HepG2 (cell line): ENCODE measurements at regions not wholly inside any gene's neighbourhood (a gene's known extent, or its start where the extent isn't known, plus 50 kb on each side); places are given as distances from the start of the nearest gene placed in this dataset.

Experiments
- CBFB ChIP-seq: sonication (generic); formaldehyde crosslinking; IDR thresholded peaks from 2 replicates; pipeline ENCODE4 v1.4.0; 2020; ENCODE audit warnings: missing genetic modification reagents
- GATA4 ChIP-seq: sonication (generic); IDR thresholded peaks from 2 replicates; pipeline ENCODE4 v1.6.1; 2016; ENCODE audit warnings: antibody characterized with exemption, low read depth, borderline replicate concordance
- NFYB ChIP-seq: sonication (generic); formaldehyde crosslinking; IDR thresholded peaks from 2 replicates; pipeline ENCODE4 v1.4.0; 2020; ENCODE audit warnings: missing genetic modification reagents
- PRMT3 ChIP-seq: sonication (generic); formaldehyde crosslinking; IDR thresholded peaks from 2 replicates; pipeline ENCODE4 v1.8.1; 2022; ENCODE audit warnings: low read depth, mild to moderate bottlenecking, moderate library complexity, missing genetic modification reagents, borderline replicate concordance
- RNF2 ChIP-seq: fragments of 450-650 bp; conservative IDR thresholded peaks from 2 replicates; pipeline ENCODE4 v1.6.1; 2016; ENCODE audit warnings: low read depth
- SNRNP70 ChIP-seq: fragments of 200-400 bp; formaldehyde crosslinking; IDR thresholded peaks from 2 replicates; pipeline ENCODE4 v1.6.1; 2017; ENCODE audit warnings: mild to moderate bottlenecking, low read depth, low read length, moderate library complexity
- THAP8 ChIP-seq: sonication (generic); formaldehyde crosslinking; IDR thresholded peaks from 2 replicates; pipeline ENCODE4 v1.5.1; 2020; ENCODE audit warnings: missing genetic modification reagents, mild to moderate bottlenecking, borderline replicate concordance
- ZFAT ChIP-seq: sonication (generic); formaldehyde crosslinking; conservative IDR thresholded peaks from 2 replicates; pipeline ENCODE4 v1.8.1; 2023; ENCODE audit warnings: missing genetic modification reagents, inconsistent platforms
- ZFX ChIP-seq: sonication (generic); formaldehyde crosslinking; IDR thresholded peaks from 2 replicates; pipeline ENCODE4 v1.4.0; 2020; ENCODE audit warnings: mild to moderate bottlenecking, low read depth, missing genetic modification reagents, moderate library complexity
- ZKSCAN5 ChIP-seq: sonication (generic); formaldehyde crosslinking; IDR thresholded peaks from 2 replicates; pipeline ENCODE4 v1.5.1; 2020; ENCODE audit warnings: mild to moderate bottlenecking, missing genetic modification reagents
- ZMAT3 ChIP-seq: sonication (generic); formaldehyde crosslinking; conservative IDR thresholded peaks from 2 replicates; pipeline ENCODE4 v1.7.0; 2021; ENCODE audit warnings: missing genetic modification reagents
- ZNF263 ChIP-seq: sonication (generic); formaldehyde crosslinking; IDR thresholded peaks from 2 replicates; pipeline ENCODE4 v1.4.0; 2020; ENCODE audit warnings: missing genetic modification reagents
- ZNF317 ChIP-seq: sonication (generic); formaldehyde crosslinking; IDR thresholded peaks from 2 replicates; pipeline ENCODE4 v1.5.0; 2020; ENCODE audit warnings: mild to moderate bottlenecking, missing genetic modification reagents
- ZNF503 ChIP-seq: sonication (generic); formaldehyde crosslinking; IDR thresholded peaks from 2 replicates; pipeline ENCODE4 v1.4.0; 2020; ENCODE audit warnings: missing genetic modification reagents
- ZNF629 ChIP-seq: sonication (generic); formaldehyde crosslinking; conservative IDR thresholded peaks from 2 replicates; pipeline ENCODE4 v1.5.0; 2020; ENCODE audit warnings: missing genetic modification reagents
- ZNF691 ChIP-seq: sonication (generic); formaldehyde crosslinking; IDR thresholded peaks from 2 replicates; pipeline ENCODE4 v1.4.0; 2020; ENCODE audit warnings: missing genetic modification reagents, low read depth, mild to moderate bottlenecking, borderline replicate concordance
- TF ChIP-seq, protein P1 (sequence below): sonication (generic); formaldehyde crosslinking; IDR thresholded peaks from 2 replicates; pipeline ENCODE4 v1.8.0; 2023; ENCODE audit warnings: mild to moderate bottlenecking, missing genetic modification reagents
- TF ChIP-seq, protein P2 (sequence below): sonication (generic); formaldehyde crosslinking; IDR thresholded peaks from 2 replicates; pipeline ENCODE4 v1.9.0; 2021; ENCODE audit warnings: missing genetic modification reagents, borderline replicate concordance
- TF ChIP-seq, protein P3 (sequence below): sonication (generic); formaldehyde crosslinking; IDR thresholded peaks from 2 replicates; pipeline ENCODE4 v1.4.0; 2020; ENCODE audit warnings: missing genetic modification reagents, borderline replicate concordance

GRCh38 chr2:8612734-8613179 lies 69.1 kb upstream of the ID2 start (continued):
- TF ChIP-seq, protein P1, sequence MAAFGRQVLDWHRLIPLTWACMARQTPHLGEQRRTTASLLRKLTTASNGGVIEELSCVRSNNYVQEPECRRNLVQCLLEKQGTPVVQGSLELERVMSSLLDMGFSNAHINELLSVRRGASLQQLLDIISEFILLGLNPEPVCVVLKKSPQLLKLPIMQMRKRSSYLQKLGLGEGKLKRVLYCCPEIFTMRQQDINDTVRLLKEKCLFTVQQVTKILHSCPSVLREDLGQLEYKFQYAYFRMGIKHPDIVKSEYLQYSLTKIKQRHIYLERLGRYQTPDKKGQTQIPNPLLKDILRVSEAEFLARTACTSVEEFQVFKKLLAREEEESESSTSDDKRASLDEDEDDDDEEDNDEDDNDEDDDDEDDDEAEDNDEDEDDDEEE (CRISPR knock-in tag) = peak; percentile 81; the same call in 1 of the 2 replicates
- TF ChIP-seq ZMAT3 (CRISPR knock-in tag) = no peak
- TF ChIP-seq ZNF503 (CRISPR knock-in tag) = peak; percentile 77
- 0 out of 2 replicates have a peak, but pooled peaks have one; percentile 18 for TF ChIP-seq ZNF629 (CRISPR knock-in tag)
- TF ChIP-seq ZFAT (CRISPR knock-in tag) = no peak
- TF ChIP-seq ZKSCAN5 = no peak
- no peak for TF ChIP-seq NFYB (CRISPR knock-in tag)
- TF ChIP-seq, protein P2, sequence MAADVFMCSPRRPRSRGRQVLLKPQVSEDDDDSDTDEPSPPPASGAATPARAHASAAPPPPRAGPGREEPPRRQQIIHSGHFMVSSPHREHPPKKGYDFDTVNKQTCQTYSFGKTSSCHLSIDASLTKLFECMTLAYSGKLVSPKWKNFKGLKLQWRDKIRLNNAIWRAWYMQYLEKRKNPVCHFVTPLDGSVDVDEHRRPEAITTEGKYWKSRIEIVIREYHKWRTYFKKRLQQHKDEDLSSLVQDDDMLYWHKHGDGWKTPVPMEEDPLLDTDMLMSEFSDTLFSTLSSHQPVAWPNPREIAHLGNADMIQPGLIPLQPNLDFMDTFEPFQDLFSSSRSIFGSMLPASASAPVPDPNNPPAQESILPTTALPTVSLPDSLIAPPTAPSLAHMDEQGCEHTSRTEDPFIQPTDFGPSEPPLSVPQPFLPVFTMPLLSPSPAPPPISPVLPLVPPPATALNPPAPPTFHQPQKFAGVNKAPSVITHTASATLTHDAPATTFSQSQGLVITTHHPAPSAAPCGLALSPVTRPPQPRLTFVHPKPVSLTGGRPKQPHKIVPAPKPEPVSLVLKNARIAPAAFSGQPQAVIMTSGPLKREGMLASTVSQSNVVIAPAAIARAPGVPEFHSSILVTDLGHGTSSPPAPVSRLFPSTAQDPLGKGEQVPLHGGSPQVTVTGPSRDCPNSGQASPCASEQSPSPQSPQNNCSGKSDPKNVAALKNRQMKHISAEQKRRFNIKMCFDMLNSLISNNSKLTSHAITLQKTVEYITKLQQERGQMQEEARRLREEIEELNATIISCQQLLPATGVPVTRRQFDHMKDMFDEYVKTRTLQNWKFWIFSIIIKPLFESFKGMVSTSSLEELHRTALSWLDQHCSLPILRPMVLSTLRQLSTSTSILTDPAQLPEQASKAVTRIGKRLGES (CRISPR knock-in tag) = peak; percentile 34; the same call in 1 of the 2 replicates
- TF ChIP-seq CBFB (CRISPR knock-in tag) = 0 out of 2 replicates have a peak, but pooled peaks have one; percentile 37
- no peak for TF ChIP-seq THAP8 (CRISPR knock-in tag)
- no peak for TF ChIP-seq PRMT3 (CRISPR knock-in tag)
- no peak; the same call in 1 of the 2 replicates for TF ChIP-seq ZFX (CRISPR knock-in tag)
- TF ChIP-seq ZNF317 (CRISPR knock-in tag) = peak; percentile 76; the same call in 1 of the 2 replicates
- TF ChIP-seq ZNF691 (CRISPR knock-in tag) = no peak
- TF ChIP-seq GATA4 = peak; percentile 44; the same call in 1 of the 2 replicates
- peak; percentile 88 for TF ChIP-seq ZNF263 (CRISPR knock-in tag)
- no peak for TF ChIP-seq SNRNP70
- TF ChIP-seq, protein P3, sequence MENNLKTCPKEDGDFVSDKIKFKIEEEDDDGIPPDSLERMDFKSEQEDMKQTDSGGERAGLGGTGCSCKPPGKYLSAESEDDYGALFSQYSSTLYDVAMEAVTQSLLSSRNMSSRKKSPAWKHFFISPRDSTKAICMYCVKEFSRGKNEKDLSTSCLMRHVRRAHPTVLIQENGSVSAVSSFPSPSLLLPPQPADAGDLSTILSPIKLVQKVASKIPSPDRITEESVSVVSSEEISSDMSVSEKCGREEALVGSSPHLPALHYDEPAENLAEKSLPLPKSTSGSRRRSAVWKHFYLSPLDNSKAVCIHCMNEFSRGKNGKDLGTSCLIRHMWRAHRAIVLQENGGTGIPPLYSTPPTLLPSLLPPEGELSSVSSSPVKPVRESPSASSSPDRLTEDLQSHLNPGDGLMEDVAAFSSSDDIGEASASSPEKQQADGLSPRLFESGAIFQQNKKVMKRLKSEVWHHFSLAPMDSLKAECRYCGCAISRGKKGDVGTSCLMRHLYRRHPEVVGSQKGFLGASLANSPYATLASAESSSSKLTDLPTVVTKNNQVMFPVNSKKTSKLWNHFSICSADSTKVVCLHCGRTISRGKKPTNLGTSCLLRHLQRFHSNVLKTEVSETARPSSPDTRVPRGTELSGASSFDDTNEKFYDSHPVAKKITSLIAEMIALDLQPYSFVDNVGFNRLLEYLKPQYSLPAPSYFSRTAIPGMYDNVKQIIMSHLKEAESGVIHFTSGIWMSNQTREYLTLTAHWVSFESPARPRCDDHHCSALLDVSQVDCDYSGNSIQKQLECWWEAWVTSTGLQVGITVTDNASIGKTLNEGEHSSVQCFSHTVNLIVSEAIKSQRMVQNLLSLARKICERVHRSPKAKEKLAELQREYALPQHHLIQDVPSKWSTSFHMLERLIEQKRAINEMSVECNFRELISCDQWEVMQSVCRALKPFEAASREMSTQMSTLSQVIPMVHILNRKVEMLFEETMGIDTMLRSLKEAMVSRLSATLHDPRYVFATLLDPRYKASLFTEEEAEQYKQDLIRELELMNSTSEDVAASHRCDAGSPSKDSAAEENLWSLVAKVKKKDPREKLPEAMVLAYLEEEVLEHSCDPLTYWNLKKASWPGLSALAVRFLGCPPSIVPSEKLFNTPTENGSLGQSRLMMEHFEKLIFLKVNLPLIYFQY = no peak
- 0 out of 2 replicates have a peak, but pooled peaks have one; percentile 15 for TF ChIP-seq RNF2
